Left colon (tissue), 2 donors: ENCODE measurements at regions not wholly inside any gene's neighbourhood (a gene's known extent, or its start where the extent isn't known, plus 50 kb on each side); places are given as distances from the start of the nearest gene placed in this dataset.

ENCODE experiments used
- ATAC-seq: fragments of 200-7000 bp; cut with Tn5 transposase; one replicate; pipeline ENCODE4 v1.9.1; 2020; ENCODE audit warnings: mild to moderate bottlenecking, moderate library complexity
- DNase-seq, 2 donors: peaks; one replicate each; pipeline ENCODE4 v3.0.0-alpha.2; 2020
- intact Hi-C, 2 donors: fragments of 100-400 bp; cut with DNase I in 1 of 2; cut with micrococcal nuclease in 1 of 2; formaldehyde crosslinking; loops; one replicate each; pipeline versions ENCODE4 v1.11.2 to v1.14.0; 2022; cut with DNase I, micrococcal nuclease
- donor health status: DM: no; HTN: no; CAD: no.
- donor health status: DM: yes; HTN: yes; CAD: no.

DNA sequence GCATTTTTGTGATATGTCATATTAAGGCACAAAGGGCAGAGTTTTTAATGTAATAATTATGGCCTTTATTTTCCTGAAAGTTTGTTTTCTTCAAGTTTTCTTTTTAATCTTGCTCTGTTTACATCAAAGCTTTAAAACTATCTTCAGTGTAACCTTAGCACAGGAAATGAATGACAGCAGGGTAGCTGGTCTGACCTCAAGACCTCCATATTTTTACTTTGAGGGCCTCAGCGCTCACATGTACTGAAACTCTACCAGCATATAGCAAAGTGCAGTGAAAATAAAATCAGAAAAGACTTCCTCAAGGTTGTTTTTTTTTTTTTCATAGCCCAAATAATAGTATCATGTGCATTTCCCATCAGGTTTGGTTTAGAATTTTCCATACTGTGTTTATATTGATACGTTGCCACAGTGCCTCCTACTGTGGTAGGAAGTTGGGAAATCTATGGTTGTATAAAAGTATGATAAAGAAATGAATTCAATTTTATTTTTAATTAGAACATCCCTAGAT, 163.4 kb downstream of the UBE2E3 start:
- intact Hi-C loops = no loop called here
- DNase-seq (no peak), ATAC-seq (no peak)

GRCh38 chr2:181145645-181146044, 165.2 kb downstream of the UBE2E3 start:
- no peak for ATAC-seq
- intact Hi-C loops = no loop called here

DNA sequence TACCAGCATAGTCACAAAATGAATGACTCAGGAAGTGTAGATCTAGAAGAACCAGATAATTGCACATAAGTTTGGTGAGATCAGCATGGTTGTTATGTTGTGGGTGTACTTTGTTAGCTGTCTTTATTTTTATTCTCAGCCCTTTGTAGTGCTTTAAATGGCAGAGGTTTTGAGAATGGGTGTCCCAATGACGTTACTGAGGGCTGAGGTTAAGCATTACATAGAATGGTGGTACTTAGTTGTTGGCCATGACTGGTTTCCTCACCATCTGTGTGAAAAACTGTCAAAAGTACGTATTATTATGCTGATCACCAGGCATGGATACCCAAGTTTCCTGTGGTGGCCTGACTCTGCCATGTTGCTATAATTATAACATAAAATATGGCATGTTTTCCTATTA, 165.8 kb downstream of the UBE2E3 start:
- intact Hi-C loops = no loop called here
- DNase-seq = no peak

More at GRCh38 chr2:181145645-181146044, 165.2 kb downstream of the UBE2E3 start:
- no peak for DNase-seq

GRCh38 chr2:181149056-181149455, 168.7 kb downstream of the UBE2E3 start:
- DNase-seq = no peak
- no peak for ATAC-seq
- intact Hi-C loops = no loop called here

More for the DNA sequence above, 165.8 kb downstream of the UBE2E3 start:
- ATAC-seq = no peak

DNA sequence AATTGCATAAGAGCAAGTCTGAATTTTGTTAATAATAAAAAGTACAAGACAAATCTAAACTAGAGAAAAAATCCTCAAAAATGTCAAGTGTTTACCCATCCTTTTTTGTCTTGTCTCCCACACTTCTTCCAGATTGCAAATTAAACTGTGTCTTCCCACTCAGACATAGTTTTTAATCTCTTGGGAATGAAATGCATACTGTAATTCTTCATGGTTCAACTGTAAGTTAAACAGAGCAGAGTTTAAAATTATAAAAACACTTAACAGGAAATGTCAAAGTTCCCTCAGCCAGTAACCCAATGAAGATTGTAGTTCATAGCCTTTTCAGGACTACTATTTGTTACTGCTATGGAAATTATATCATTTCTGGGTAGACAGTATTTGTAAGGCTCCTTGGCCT, 171.8 kb downstream of the UBE2E3 start:
- intact Hi-C loops = no loop called here
- DNase-seq (no peak), ATAC-seq (no peak)

GRCh38 chr2:181152701-181153100, 172.3 kb downstream of the UBE2E3 start:
- no peak for ATAC-seq
- no peak for DNase-seq
- intact Hi-C loops = no loop called here

DNA sequence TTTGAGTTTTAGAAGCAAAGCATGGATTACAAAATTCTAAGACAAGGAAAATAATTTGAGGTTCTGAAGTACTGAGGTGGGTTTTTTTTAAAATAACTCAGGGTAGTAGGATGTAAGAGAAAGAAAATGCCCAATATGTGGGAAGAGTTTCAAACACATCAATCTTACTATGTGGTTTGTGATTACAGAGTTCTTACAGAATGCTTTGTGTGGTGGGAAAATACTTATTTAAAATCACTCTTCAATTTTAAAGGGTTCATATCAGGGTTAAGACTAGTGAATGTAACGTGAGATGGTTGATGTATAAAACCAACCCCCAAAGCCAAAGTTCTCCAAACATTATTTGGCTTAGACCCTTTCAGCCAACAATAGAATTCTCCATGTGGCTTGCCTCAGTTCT, 173.5 kb downstream of the UBE2E3 start:
- ATAC-seq = no peak
- intact Hi-C loops = no loop called here
- DNase-seq = no peak

GRCh38 chr2:181157326-181157725, 176.9 kb downstream of the UBE2E3 start:
- intact Hi-C loops = no loop called here
- ATAC-seq (no peak), DNase-seq (no peak)

DNA sequence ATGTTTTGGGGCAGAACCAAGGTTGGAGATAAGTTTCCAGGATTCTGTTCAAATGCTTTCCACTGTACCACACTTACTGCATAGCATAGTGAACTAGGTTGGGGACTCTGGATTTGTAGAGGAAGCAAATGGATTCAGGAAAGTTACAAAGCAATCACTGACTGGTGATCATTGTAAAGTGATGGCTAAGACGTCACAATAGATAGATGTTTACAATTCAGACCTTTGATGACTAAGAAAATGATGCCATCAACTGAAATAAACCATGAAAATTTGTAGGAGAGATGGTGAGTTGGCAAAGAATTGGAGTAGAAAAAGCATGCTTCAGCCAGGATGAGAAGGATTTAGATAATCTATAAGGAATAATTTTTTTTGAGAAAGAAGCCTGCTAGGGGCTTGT, 178.0 kb downstream of the UBE2E3 start:
- intact Hi-C loops = no loop called here

DNA sequence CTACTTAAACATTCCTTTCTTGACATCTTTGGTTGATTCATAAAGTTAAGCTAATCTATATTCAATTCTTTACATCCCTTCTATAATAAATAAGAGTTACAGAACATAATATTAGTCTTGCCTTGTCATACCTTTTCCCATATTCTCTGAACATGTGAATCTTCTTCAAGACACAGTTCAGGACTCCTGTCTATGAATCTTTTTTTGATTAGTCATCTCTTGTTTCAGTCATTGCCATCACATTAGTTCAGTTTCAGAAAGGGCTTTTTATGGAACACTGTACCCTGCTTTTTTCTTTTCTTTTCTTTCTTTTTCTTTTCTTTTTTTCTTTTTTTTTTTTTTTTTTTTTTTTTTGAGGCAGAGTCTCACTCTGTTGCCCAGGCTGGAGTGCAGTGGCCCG, 181.2 kb downstream of the UBE2E3 start:
- DNase-seq (no peak), ATAC-seq (no peak)
- intact Hi-C loops = no loop called here

More for the DNA sequence above, 178.0 kb downstream of the UBE2E3 start:
- no peak for DNase-seq
- no peak for ATAC-seq

DNA sequence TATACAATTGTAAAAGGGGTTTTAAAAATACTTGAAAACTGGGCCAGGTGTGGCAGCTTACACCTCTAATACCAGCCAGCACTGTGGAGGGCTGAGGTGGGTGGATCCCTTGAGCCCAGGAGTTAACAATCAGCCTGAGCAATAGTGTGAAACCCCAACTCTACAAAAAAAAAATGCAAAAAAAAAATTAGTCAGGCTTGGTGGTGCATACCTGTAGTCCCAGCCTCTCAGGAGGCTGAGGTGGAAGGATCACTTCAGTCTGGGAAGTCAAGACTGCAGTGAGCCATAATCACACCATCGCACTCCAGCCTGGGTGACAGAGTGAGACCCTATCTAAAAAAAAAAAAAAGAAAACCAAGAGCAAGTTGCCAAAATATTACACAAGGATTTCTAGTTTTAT, 182.7 kb downstream of the UBE2E3 start:
- ATAC-seq (no peak), DNase-seq (no peak)
- intact Hi-C loops = no loop called here

DNA sequence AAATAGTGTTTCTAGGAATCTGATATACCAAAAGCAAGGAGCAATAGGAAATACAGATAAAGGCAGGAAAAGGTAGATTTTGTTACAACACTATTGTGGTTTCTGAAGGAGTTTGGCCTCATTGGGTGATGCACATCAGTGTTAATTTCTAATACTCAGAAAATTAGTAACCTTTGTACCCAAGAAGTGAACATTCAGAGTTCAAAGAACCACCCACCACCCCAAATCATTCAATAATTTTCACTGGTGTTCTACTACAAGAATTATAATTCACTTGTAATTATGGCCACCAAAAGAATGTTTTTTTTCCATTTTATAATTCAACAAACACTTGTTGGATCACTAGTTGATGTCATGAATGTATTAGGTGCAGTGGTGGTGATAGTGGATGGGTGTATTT, 183.3 kb downstream of the UBE2E3 start:
- DNase-seq (no peak), ATAC-seq (no peak)
- intact Hi-C loops = no loop called here

- ATAC-seq (no peak), DNase-seq (no peak)
- intact Hi-C loops = no loop called here
Measured at GRCh38 chr2:181164699-181165098, 184.3 kb downstream of the UBE2E3 start.

- DNase-seq (no peak), ATAC-seq (peak; percentile 26)
- intact Hi-C loops = no loop called here
Measured at GRCh38 chr2:181165199-181165868, 184.9 kb downstream of the UBE2E3 start.

DNA sequence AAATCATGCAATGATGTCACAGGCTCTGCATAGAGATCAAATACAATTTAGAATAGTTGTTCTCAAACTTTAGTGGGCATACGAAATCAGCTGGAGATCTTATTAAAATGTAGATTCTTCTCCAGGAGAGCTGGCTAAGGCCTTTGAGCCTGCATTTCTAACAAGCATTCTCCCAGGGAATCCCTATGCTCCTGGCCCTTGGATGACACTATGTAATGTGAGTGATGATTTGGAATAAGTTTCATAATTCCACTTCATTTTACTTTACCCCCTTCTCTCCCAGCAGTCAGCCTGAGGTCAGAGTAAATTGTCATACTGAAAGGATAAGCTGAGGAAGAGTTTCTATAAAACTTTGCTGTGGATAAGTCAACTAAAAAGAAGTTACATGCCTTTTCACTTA, 189.1 kb downstream of the UBE2E3 start:
- intact Hi-C loops = no loop called here
- ATAC-seq = no peak
- no peak for DNase-seq

DNA sequence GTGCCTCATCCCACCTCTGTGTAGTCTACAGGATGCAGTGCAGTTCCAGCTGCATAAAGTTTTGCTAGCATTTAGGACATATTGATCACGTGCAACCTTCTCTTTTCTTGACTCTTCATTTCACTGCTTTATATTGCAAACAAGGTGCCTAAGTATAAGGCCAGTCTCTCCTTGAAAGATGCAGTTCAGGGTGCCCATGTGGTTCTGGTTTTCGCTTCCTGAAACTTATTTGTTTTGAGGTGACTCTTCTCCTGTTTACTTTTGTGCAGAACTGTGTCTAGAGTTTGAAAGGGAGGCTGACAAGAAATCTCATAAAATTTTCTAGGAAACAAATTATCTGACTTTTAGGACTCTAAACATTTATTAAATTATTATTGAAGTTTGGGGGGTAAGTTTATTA, 189.9 kb downstream of the UBE2E3 start:
- intact Hi-C loops = no loop called here
- DNase-seq (no peak), ATAC-seq (no peak)

- ATAC-seq (no peak), DNase-seq (no peak)
- intact Hi-C loops = no loop called here
Measured at GRCh38 chr2:181172676-181173075, 192.3 kb downstream of the UBE2E3 start.

DNA sequence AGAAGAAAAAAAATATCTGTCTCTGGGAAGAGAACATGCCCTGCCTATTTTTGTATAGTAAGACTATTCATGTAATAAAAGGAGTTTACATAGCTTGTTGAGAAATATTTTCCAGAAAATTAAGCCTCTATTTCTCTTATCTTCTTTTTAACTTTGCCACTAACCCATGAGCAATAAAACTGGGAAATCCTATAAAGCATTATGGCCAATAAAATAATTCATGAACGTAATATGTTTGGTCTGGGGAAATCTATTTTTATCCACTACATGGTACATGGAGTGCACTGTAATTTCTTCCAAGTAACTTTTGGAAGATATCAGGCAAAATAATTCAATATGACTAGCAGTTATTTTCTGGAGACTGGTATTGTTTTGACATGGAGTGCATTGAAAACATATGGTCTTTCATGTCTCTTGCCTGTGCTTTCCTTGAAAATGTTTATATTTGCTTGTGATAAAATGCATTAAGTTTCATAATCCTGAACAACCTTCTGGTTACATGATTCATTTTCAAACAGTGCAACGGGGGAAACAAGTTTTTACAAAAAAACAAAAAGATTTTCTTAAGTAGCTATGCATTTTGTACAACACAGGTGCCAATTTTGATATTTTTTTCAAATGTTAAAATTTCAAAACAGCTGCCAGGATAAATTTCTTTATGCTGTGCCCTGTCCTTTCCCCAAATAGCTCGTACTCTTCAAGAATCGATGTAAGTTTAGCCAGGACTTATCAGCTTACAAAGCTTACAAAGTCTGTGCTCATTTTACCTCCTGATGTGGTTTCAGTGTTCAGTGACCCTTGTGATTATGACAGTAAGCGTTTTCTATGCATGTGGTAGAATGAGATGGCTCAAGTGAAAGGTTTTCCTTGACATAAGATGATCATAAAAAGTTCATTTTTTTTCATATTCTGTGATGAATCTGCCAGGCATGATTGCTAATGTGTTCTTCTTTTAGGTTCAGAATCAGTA, 194.5 kb downstream of the UBE2E3 start:
- intact Hi-C loops = no loop called here
- ATAC-seq = no peak
- no peak for DNase-seq

- no peak for ATAC-seq
Measured at GRCh38 chr2:181176540-181176939, 196.1 kb downstream of the UBE2E3 start.

DNA sequence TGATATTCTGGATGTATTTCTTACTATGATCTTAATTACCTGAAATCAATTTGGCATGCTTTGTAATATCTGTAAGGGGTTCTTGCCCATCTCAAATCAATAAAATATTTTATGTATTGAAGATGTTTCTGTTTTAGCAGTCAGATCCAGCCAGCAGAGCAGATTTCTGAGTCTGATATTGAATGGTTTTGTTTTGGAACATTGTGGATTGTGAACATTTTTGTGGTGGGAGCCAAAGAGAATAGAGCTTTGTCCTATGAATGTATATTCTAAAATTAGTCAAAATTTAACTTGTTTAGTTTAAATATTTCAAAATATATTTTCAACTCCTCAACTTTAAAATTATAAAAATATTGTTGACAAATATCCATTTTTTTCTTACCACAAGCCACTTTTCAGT, 197.0 kb downstream of the UBE2E3 start:
- DNase-seq (no peak), ATAC-seq (no peak)
- intact Hi-C loops = no loop called here

More at GRCh38 chr2:181176540-181176939, 196.1 kb downstream of the UBE2E3 start:
- intact Hi-C loops = no loop called here
- no peak for DNase-seq
